Ovary (tissue), 3 donors: ENCODE measurements at regions not wholly inside any gene's neighbourhood (a gene's known extent, or its start where the extent isn't known, plus 50 kb on each side); places are given as distances from the start of the nearest gene placed in this dataset.

Experiments used
- EP300 ChIP-seq: sonication (generic); formaldehyde crosslinking; IDR thresholded peaks from one replicate; pipeline ENCODE4 v1.6.1; 2017; ENCODE audit warnings: antibody characterized with exemption
- POLR2A ChIP-seq: fragments of 450-650 bp; IDR thresholded peaks from one replicate; pipeline ENCODE4 v1.6.1; 2017; ENCODE audit warnings: antibody characterized with exemption, mild to moderate bottlenecking, moderate library complexity
- TF ChIP-seq, protein P1 (sequence below), 3 donors: fragments of 450-650 bp in 2 of 3; fragments of 200-600 bp in 1 of 3; IDR thresholded peaks; one replicate each; pipeline versions ENCODE4 v1.5.1 to v1.8.0; 2016 to 2022; ENCODE audit warnings: antibody characterized with exemption in 3 of 3, mild to moderate bottlenecking in 1 of 3
- donor health status: DM: no; HTN: no; CAD: no.

GRCh38 chr4:14452764-14453163 lies 549.5 kb upstream of the CPEB2 start:
- TF ChIP-seq POLR2A = no peak
- TF ChIP-seq, protein P1, sequence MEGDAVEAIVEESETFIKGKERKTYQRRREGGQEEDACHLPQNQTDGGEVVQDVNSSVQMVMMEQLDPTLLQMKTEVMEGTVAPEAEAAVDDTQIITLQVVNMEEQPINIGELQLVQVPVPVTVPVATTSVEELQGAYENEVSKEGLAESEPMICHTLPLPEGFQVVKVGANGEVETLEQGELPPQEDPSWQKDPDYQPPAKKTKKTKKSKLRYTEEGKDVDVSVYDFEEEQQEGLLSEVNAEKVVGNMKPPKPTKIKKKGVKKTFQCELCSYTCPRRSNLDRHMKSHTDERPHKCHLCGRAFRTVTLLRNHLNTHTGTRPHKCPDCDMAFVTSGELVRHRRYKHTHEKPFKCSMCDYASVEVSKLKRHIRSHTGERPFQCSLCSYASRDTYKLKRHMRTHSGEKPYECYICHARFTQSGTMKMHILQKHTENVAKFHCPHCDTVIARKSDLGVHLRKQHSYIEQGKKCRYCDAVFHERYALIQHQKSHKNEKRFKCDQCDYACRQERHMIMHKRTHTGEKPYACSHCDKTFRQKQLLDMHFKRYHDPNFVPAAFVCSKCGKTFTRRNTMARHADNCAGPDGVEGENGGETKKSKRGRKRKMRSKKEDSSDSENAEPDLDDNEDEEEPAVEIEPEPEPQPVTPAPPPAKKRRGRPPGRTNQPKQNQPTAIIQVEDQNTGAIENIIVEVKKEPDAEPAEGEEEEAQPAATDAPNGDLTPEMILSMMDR (IDR thresholded peaks at IDR 0.05) = no peak
- no peak for TF ChIP-seq EP300
